HG02885 (cell line): ENCODE measurements at regions not wholly inside any gene's neighbourhood (a gene's known extent, or its start where the extent isn't known, plus 50 kb on each side); places are given as distances from the start of the nearest gene placed in this dataset.

Experiments used
- ATAC-seq: cut with Tn5 transposase; IDR thresholded peaks from one replicate; pipeline ENCODE4 v1.9.1; 2021; ENCODE audit warnings: mild to moderate bottlenecking; ENCODE audit not compliant: unreplicated experiment, poor library complexity

- ATAC-seq, result no peak
These were observed 51.6 kb upstream of the ALCAM start for GRCh38 chr3:105315144-105315543.

GRCh38 chr3:105315815-105316214 lies 50.9 kb upstream of the ALCAM start:
- no peak for ATAC-seq

- ATAC-seq, result no peak
These were observed 50.4 kb upstream of the ALCAM start for GRCh38 chr3:105316331-105316730.
